ENCODE measurements at regions not wholly inside any gene's neighbourhood (a gene's known extent, or its start where the extent isn't known, plus 50 kb on each side); places are given as distances from the start of the nearest gene placed in this dataset.

DNA sequence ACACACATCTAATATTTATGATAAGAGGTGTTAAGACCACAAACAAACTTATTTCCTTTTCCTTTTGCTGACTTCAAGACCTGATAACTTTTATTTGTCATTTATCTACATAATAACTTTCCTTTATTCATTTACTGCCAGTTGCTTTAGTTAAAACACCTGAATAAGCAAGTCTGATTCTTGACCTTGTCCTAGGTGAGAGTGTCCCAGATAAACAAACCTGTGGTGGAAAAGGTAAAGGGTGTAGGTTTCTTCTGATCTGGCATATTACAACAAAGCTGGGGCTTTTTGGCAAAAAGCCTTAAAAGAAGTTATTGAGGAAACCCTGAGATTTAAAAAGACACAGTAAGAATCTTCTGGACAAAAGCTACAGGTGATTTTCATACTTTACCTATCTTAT, 191.5 kb downstream of the ZBBX start:
- Mint-ChIP-seq H3K9me3 (peaks cover 8% of the 10 kb centered on the region), H3K4me3 (no peak overlapping the region), H3K36me3 (ENCODE audit: low read depth) (no peaks in the 10 kb centered on the region), H3K27me3 (ENCODE audit: low read depth) (peaks cover 3% of the 10 kb centered on the region), H3K4me1 (no peaks in the 10 kb centered on the region), H3K27ac (no peak overlapping the region)
- no peak for TF ChIP-seq CTCF (IDR thresholded peaks at IDR 0.05; ENCODE audit: unreplicated experiment in 3 of 3)

DNA sequence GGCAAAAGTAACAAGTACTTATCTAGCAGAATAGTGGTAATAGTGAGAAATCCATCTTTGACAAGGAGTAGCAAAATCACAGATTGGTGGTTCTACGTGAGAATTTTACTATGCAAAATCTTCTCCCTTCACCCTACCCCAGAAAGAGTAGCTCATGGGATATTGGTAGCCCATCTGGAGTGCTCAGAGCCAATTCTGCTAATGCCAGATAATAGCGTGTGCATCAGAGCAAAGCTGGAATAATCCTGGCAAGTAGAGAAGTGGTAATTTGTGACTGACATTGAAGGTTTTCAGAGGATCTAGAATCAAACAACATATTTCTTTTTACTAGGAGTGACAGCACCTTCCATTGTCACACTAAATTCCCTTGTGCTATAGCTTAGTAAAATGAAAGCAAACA, 192.9 kb downstream of the ZBBX start:
- TF ChIP-seq CTCF (IDR thresholded peaks at IDR 0.05; ENCODE audit: unreplicated experiment in 3 of 3), result no peak
- Mint-ChIP-seq H3K4me3 (no peak overlapping the region), H3K4me1 (no peaks in the 10 kb centered on the region), H3K9me3 (peaks cover 4% of the 10 kb centered on the region), H3K27me3 (ENCODE audit: low read depth) (peaks cover 3% of the 10 kb centered on the region), H3K27ac (no peak overlapping the region), H3K36me3 (ENCODE audit: low read depth) (no peaks in the 10 kb centered on the region)

DNA sequence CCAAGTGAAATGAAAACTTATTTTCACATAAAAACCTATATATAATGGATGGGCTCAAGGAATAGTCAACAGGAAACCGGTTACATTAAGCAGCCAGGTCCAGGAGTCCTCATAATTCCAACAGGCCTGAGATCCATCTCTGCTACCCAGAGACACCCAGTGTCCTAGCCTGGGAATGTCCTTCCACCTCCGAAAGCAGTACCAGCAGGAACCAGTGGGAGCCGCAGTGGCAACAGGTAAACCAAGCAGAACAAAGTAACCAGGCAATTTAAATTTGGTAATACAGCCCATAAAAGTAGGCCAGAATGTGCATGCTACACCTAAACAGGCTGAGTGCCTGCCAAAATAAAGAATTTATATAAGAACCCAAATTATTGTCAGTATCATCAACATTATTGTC, 195.6 kb downstream of the ZBBX start:
- H3K4me3 Mint-ChIP-seq, result no peak overlapping the region

GRCh38 chr3:167172377-167172776, 207.7 kb downstream of the ZBBX start:
- no peak for TF ChIP-seq CTCF (IDR thresholded peaks at IDR 0.05; ENCODE audit: unreplicated experiment in 3 of 3)
- peaks cover 10% of the 10 kb centered on the region for H3K4me1 Mint-ChIP-seq
- H3K36me3 Mint-ChIP-seq (ENCODE audit: low read depth), result no peaks in the 10 kb centered on the region
- peak overlapping the region in 1 of 3 experiments; percentile 4 for H3K27ac Mint-ChIP-seq
- H3K9me3 Mint-ChIP-seq, result peaks cover 9% of the 10 kb centered on the region
- no peaks in the 10 kb centered on the region for H3K27me3 Mint-ChIP-seq (ENCODE audit: low read depth)
- H3K4me3 Mint-ChIP-seq, result no peak overlapping the region

More for the DNA sequence above, 195.6 kb downstream of the ZBBX start:
- TF ChIP-seq CTCF (IDR thresholded peaks at IDR 0.05; ENCODE audit: unreplicated experiment in 3 of 3), result no peak
- H3K27me3 Mint-ChIP-seq (ENCODE audit: low read depth), result no peaks in the 10 kb centered on the region
- no peaks in the 10 kb centered on the region for H3K36me3 Mint-ChIP-seq (ENCODE audit: low read depth)
- H3K4me1 Mint-ChIP-seq, result no peaks in the 10 kb centered on the region
- no peak overlapping the region for H3K27ac Mint-ChIP-seq
- no peaks in the 10 kb centered on the region for H3K9me3 Mint-ChIP-seq

DNA sequence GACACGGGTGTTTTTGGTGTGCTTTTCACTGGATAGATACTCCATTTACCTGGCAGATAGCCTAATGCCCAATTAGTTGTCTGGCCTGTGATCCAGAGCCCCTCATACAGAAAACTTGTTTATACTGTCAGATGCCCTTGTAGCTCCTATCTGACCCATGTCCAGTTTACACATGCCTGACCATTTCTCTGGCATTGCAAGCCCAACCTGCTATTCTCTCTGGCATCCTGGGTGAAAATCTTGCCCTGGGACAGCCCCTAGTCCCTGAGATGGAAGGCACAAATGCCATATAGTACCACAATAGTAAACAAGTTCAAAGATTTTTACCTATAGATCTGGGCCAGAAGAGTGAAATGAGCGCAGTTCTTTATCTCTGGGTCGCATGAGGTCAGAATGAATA, 212.6 kb downstream of the ZBBX start:
- H3K4me1 Mint-ChIP-seq, result peaks cover 27% of the 10 kb centered on the region
- H3K36me3 Mint-ChIP-seq (ENCODE audit: low read depth), result no peaks in the 10 kb centered on the region
- no peak for TF ChIP-seq CTCF (IDR thresholded peaks at IDR 0.05; ENCODE audit: unreplicated experiment in 3 of 3)

GRCh38 chr3:167166594-167167253, 213.4 kb downstream of the ZBBX start:
- H3K36me3 Mint-ChIP-seq (ENCODE audit: low read depth), result no peaks in the 10 kb centered on the region
- peak overlapping the region in 1 of 3 experiments; percentile 18 for H3K4me3 Mint-ChIP-seq
- H3K27me3 Mint-ChIP-seq (ENCODE audit: low read depth), result no peaks in the 10 kb centered on the region
- no peaks in the 10 kb centered on the region for H3K9me3 Mint-ChIP-seq
- TF ChIP-seq CTCF (IDR thresholded peaks at IDR 0.05; ENCODE audit: unreplicated experiment in 3 of 3), result no peak
- H3K27ac Mint-ChIP-seq, result peak overlapping the region in 2 of 3 experiments; percentile 86 to 87
- peaks cover 27% of the 10 kb centered on the region for H3K4me1 Mint-ChIP-seq

More for the DNA sequence above, 212.6 kb downstream of the ZBBX start:
- H3K4me3 Mint-ChIP-seq, result no peak overlapping the region
- H3K27me3 Mint-ChIP-seq (ENCODE audit: low read depth), result no peaks in the 10 kb centered on the region
- H3K27ac Mint-ChIP-seq, result peak overlapping the region in 2 of 3 experiments; percentile 86 to 87
- no peaks in the 10 kb centered on the region for H3K9me3 Mint-ChIP-seq

Data from nephron (organoid).